GM19468 (cell line): ENCODE measurements at regions not wholly inside any gene's neighbourhood (a gene's known extent, or its start where the extent isn't known, plus 50 kb on each side); places are given as distances from the start of the nearest gene placed in this dataset.
"Not testable (repeated sequence)": the region's sequence is repeated elsewhere in the genome, so short reads cannot be mapped to it uniquely, and the experiment has no call there.

Source experiments
- ATAC-seq: cut with Tn5 transposase; IDR thresholded peaks from one replicate; pipeline ENCODE4 v1.9.1; 2021; ENCODE audit warnings: mild to moderate bottlenecking, moderate library complexity, moderate number of reproducible peaks; ENCODE audit not compliant: unreplicated experiment; ENCODE audit errors: extremely low read depth

- no peak for ATAC-seq
Observed at GRCh38 chr13:42474954-42475353, 99.0 kb upstream of the TNFSF11 start.

- no peak for ATAC-seq
Observed at GRCh38 chr13:42477596-42478190, 96.3 kb upstream of the TNFSF11 start.

GRCh38 chr13:42478531-42479156 lies 95.3 kb upstream of the TNFSF11 start:
- ATAC-seq = no peak

GRCh38 chr13:42484386-42484785 lies 89.6 kb upstream of the TNFSF11 start:
- ATAC-seq = no peak

- no peak for ATAC-seq
Observed at GRCh38 chr13:42485272-42485671, 88.7 kb upstream of the TNFSF11 start.

- no peak for ATAC-seq
Observed at GRCh38 chr13:42486711-42487198, 87.2 kb upstream of the TNFSF11 start.

GRCh38 chr13:42487221-42487620 lies 86.7 kb upstream of the TNFSF11 start:
- no peak for ATAC-seq

GRCh38 chr13:42490676-42491075 lies 83.3 kb upstream of the TNFSF11 start:
- ATAC-seq = no peak

- ATAC-seq = no peak
Observed at GRCh38 chr13:42492372-42492920, 81.5 kb upstream of the TNFSF11 start.

- no peak for ATAC-seq
Observed at GRCh38 chr13:42494157-42494556, 79.8 kb upstream of the TNFSF11 start.

GRCh38 chr13:42495255-42495654 lies 78.7 kb upstream of the TNFSF11 start:
- ATAC-seq = no peak

GRCh38 chr13:42495751-42496150 lies 78.2 kb upstream of the TNFSF11 start:
- ATAC-seq = no peak

GRCh38 chr13:42496926-42497554 lies 76.9 kb upstream of the TNFSF11 start:
- not testable (repeated sequence) for ATAC-seq

- peak; percentile 85 for ATAC-seq
Observed at GRCh38 chr13:42497798-42498197, 76.2 kb upstream of the TNFSF11 start.

- no peak for ATAC-seq
Observed at GRCh38 chr13:42498521-42498920, 75.4 kb upstream of the TNFSF11 start.
